ENCODE measurements at regions not wholly inside any gene's neighbourhood (a gene's known extent, or its start where the extent isn't known, plus 50 kb on each side); places are given as distances from the start of the nearest gene placed in this dataset.

GRCh38 chr9:19926774-19927173 is 137.9 kb upstream of the SLC24A2 start:
- Mint-ChIP-seq H3K4me1 (ENCODE audit: unreplicated experiment) (peaks cover 6% of the 10 kb centered on the region), H3K27me3 (ENCODE audit: unreplicated experiment) (peaks cover 22% of the 10 kb centered on the region), H3K36me3 (ENCODE audit: unreplicated experiment) (no peaks in the 10 kb centered on the region), H3K4me3 (ENCODE audit: unreplicated experiment) (peak overlapping the region; percentile 84), H3K27ac (ENCODE audit: unreplicated experiment) (no peak overlapping the region), H3K9me3 (ENCODE audit: unreplicated experiment) (no peaks in the 10 kb centered on the region)
- no peak for DNase-seq (ENCODE audit: extremely low spot score, unreplicated experiment)
- no peak for TF ChIP-seq CTCF (IDR thresholded peaks at IDR 0.05)

GRCh38 chr9:19925674-19926503 is 137.1 kb upstream of the SLC24A2 start:
- peaks cover 22% of the 10 kb centered on the region for H3K27me3 Mint-ChIP-seq (ENCODE audit: unreplicated experiment)
- H3K4me3 Mint-ChIP-seq (ENCODE audit: unreplicated experiment), result peak overlapping the region; percentile 84
- DNase-seq (ENCODE audit: extremely low spot score, unreplicated experiment), result peak; percentile 86
- H3K36me3 Mint-ChIP-seq (ENCODE audit: unreplicated experiment), result no peaks in the 10 kb centered on the region
- H3K27ac Mint-ChIP-seq (ENCODE audit: unreplicated experiment), result no peak overlapping the region
- peaks cover 6% of the 10 kb centered on the region for H3K4me1 Mint-ChIP-seq (ENCODE audit: unreplicated experiment)
- TF ChIP-seq CTCF (IDR thresholded peaks at IDR 0.05), result peak; percentile 99
- no peaks in the 10 kb centered on the region for H3K9me3 Mint-ChIP-seq (ENCODE audit: unreplicated experiment)

GRCh38 chr9:19924080-19924479 is 135.2 kb upstream of the SLC24A2 start:
- Mint-ChIP-seq H3K4me1 (ENCODE audit: unreplicated experiment) (peaks cover 6% of the 10 kb centered on the region), H3K9me3 (ENCODE audit: unreplicated experiment) (no peaks in the 10 kb centered on the region), H3K27me3 (ENCODE audit: unreplicated experiment) (peaks cover 38% of the 10 kb centered on the region), H3K36me3 (ENCODE audit: unreplicated experiment) (no peaks in the 10 kb centered on the region), H3K4me3 (ENCODE audit: unreplicated experiment) (no peak overlapping the region), H3K27ac (ENCODE audit: unreplicated experiment) (no peak overlapping the region)
- DNase-seq (ENCODE audit: extremely low spot score, unreplicated experiment), result no peak
- TF ChIP-seq CTCF (IDR thresholded peaks at IDR 0.05), result no peak

- Mint-ChIP-seq H3K36me3 (ENCODE audit: unreplicated experiment) (no peaks in the 10 kb centered on the region), H3K4me3 (ENCODE audit: unreplicated experiment) (no peak overlapping the region), H3K27ac (ENCODE audit: unreplicated experiment) (no peak overlapping the region), H3K9me3 (ENCODE audit: unreplicated experiment) (no peaks in the 10 kb centered on the region), H3K4me1 (ENCODE audit: unreplicated experiment) (peaks cover 6% of the 10 kb centered on the region), H3K27me3 (ENCODE audit: unreplicated experiment) (peaks cover 51% of the 10 kb centered on the region)
- DNase-seq (ENCODE audit: extremely low spot score, unreplicated experiment), result no peak
- TF ChIP-seq CTCF (IDR thresholded peaks at IDR 0.05), result peak; percentile 55
Measured at GRCh38 chr9:19922476-19923118, 133.8 kb upstream of the SLC24A2 start.

GRCh38 chr9:19920401-19920800 is 131.6 kb upstream of the SLC24A2 start:
- no peak for DNase-seq (ENCODE audit: extremely low spot score, unreplicated experiment)
- Mint-ChIP-seq H3K4me3 (ENCODE audit: unreplicated experiment) (no peak overlapping the region), H3K9me3 (ENCODE audit: unreplicated experiment) (no peaks in the 10 kb centered on the region), H3K27ac (ENCODE audit: unreplicated experiment) (no peak overlapping the region), H3K27me3 (ENCODE audit: unreplicated experiment) (peaks cover 59% of the 10 kb centered on the region), H3K36me3 (ENCODE audit: unreplicated experiment) (no peaks in the 10 kb centered on the region), H3K4me1 (ENCODE audit: unreplicated experiment) (no peaks in the 10 kb centered on the region)
- TF ChIP-seq CTCF (IDR thresholded peaks at IDR 0.05), result no peak
